ENCODE measurements at regions not wholly inside any gene's neighbourhood (a gene's known extent, or its start where the extent isn't known, plus 50 kb on each side); places are given as distances from the start of the nearest gene placed in this dataset.
"Not testable (repeated sequence)": the region's sequence is repeated elsewhere in the genome, so short reads cannot be mapped to it uniquely, and the experiment has no call there.

DNA sequence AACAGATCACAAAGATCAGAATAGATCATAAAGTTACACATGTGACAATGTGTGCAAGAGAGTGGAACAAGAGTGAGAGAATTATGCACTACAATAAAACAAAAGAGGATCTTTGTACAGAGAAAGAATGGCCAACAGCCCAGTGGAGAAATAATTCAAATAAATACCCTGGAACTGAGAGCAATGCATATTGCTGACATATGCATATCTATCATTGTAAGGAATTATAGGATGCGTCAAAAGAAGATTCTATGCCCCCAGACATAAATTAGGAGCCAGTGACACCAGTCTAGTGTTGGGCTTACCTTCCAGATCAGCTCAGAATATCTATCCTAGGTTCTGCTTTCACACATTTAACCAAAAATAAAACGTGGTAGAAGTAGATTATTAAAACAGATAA, 320.1 kb upstream of the VCX start:
- no peak for DNase-seq (ENCODE audit: low read depth)

DNA sequence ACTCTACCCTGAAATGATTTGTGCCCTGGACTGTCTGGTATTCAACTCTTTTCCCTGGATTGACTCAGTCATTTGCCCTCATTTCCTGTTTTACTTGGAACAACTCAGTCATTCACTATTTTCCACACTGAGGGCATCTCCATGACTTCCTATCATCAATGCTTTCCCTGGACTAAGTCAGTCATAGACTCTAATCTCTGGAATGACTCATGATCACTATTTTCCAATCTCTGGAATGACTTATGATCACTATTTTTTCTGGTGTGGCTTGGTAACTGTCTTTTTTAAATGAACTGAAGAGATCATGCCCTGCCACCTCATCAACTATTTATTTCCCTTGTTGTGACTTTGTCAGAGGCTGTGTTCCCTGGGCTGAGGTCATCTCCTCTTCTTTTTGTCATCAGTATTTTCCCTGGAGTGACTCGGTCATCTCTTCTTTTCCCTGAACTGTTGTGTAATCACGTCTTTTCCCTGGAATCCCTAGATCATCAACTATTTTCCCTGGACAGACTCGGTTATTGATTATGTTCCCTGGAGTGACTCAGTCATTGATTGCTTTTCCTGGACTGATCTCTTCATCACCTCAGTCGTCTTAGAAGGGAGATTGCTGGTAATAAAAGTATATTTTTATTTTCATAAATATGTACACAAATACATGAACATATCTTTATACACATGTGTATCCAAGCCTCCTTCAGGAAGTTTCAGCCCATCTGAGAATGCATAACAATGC, 327.1 kb upstream of the VCX start:
- peak; percentile 33 for DNase-seq (ENCODE audit: low read depth)

DNA sequence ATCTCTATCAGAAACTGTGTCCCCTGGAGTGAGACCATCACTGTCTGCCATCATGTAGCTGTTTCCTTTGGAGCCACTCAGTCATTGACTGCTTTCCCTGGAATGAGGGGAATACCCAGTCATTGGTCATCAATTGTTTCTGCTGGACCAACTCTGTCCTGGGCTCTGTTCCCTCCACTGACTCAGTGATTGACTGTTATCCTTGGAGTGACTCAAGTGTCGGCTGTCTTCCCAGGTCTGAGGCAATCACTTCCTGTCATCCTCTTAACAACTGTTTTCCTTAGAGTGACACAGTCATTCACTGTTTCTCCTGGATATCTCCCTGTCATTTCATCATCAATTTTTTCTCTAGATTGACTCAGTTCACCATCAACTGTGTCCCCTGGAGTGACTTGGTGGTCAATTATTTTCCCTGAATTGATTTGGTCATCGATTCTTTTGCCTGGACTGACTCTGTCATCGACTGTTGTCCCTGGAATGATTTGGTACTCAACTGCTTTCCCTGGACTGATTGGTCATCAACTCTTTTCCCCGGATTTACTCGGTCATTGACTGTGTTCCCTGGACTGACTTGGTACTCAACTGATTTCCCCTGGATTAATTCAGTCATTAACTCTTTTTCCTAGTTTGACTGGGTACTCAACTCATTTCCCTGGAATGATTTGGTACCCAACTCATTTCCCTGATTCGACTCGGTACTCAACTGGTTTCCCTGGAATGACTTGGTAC, 327.9 kb upstream of the VCX start:
- peak; percentile 7 for DNase-seq (ENCODE audit: low read depth)

DNA sequence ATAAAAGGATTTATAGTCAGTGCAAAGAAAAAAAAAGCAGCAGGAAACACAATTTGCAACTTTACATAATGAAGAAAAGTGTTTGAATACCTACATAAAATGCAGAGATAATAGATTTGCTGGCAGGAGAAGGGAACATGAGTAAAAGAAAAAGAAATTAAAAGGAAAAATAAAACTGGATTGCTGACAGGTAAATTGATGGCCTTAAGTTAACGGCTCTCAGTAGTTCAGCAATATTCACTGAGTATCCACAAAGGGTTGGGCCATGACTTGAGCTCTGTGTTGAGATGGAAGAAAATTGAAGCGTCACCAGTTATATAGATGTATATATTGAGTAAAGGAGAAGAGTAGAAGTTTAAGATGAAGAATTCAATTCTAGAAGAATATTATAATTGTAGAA, 330.1 kb upstream of the VCX start:
- DNase-seq (ENCODE audit: low read depth) = no peak

DNA sequence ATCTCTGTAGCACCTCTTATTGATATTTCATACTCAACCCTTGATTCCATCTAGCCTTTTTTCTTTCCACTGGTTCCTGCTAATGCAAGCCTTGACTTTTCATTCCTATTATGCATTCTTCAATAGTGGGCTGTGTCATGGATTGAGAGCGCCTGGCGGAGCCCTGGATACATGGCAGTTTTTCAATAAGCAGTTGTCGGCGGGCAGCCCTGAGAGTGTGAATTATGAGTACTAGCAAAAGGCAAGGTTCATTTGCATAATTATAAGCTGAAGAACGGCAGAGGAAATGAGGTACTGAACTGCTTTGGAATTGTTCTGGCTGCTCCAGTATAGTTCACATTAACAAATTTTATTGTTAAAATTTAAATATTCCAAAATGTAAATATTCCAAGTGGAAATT, 339.7 kb upstream of the VCX start:
- no peak for DNase-seq (ENCODE audit: low read depth)

DNA sequence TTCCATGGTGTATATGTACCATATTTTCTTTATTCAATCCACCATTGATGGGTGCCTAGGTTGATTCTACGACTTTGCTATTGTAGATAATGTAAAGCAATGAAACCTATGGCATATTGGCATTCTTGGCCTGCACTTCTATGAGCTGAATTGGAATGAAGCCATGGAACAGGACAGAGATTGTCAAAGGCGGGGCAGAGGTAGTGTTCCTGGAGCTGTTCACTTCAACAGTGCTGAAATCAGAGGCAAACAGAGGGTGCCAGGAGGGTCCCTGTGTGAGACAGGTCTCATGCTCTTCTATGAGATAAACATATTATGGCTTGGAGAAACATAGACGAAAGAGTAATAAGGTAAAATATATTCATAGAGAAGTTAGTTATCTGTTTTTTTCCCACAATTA, 342.6 kb upstream of the VCX start:
- no peak for DNase-seq (ENCODE audit: low read depth)

DNA sequence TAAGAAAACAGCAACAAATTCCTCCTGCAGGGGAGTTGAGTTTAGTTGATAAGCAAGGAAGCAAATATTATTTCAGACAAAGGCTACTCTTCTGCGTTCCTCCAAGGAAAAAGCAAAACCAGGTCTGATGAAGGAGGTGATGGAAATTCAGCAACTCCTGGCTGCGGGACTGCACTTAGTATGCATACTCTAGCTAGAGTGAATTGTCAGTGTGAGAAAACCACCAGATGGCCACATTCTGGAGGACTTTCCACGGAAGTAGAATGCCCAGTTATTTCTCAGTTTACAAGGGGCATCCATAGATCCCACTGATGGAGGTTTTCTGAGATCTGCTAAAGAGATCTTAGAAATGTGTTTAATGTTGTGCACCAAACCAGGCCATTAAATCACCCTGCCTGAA, 338.6 kb upstream of the PUDP start:
- DNase-seq (ENCODE audit: low read depth) = no peak

DNA sequence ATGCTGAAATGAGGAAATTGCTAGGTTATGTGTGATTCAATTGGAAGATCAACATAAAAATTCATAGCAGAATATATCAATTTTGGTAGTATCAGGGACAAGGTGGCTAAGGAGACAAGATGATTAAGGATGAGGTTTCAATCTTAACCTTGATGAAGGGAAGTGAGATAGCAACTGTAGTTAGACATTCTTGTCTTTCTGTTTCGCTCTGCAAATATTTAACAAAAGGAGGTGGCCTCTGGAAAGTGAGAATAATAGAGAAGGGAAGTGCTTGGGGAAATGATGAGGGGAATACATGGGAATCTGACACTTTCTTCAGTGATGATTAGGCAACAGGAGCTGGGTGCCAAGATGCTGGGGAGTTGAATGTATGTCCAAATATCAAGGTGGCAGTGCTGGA, 337.1 kb upstream of the PUDP start:
- no peak for DNase-seq (ENCODE audit: low read depth)

DNA sequence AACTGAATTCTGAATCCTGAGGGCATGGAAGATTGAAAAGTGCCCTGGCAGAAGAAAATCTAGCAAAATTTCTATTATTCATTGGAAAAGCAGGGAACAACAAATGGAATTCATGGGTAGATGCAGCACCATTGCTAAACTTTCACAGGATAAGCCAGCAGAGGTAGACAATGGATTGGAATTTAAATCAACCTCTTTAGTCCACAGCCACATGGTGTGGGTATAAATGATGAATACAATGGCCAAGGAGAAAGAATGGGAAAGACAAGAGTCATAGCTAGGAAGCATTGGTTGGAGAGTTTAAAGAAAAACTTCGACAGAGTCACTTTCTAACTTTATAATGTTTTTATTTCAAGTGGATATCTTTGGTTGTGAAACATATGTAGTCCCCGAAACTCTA, 332.8 kb upstream of the PUDP start:
- DNase-seq (ENCODE audit: low read depth) = no peak

DNA sequence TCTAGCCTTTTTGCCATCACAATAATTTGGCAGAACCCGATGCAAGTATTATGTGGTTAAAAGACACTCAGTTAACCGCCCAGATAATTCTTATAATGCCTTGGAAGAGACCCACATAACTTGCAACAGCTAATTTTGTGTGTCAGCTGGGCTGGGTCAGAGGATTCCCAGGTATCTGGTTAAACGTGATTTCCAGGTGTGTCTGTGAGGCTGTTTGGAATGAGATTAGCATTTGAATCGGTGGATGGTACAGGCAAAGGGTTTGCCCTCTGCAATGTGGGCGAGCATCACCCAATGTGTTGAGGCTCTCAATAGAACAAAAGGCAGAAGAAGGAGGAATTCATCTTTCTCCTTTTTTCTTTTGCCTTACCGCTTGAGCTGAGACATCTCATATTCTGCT, 314.2 kb upstream of the PUDP start:
- DNase-seq (ENCODE audit: low read depth) = no peak

DNA sequence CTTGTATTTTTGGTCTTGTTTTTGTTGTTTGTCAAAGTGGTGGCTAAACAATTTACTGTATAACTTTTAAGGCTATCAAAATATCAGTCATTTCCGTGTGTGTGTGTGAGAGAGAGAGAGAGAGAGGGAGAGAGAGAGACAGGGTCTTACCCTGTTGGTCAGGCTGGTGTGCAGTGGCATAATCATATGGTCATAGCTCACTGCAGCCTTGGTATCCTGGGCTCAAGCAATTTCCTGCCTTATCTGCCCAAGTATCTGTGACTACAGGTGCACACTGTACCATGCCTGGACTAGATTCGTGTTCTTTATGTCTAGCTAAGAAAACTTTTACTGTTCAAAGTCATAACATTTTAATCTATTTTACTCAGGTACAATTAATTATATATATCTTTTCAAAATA, 313.1 kb upstream of the PUDP start:
- not testable (repeated sequence) for DNase-seq (ENCODE audit: low read depth)

DNA sequence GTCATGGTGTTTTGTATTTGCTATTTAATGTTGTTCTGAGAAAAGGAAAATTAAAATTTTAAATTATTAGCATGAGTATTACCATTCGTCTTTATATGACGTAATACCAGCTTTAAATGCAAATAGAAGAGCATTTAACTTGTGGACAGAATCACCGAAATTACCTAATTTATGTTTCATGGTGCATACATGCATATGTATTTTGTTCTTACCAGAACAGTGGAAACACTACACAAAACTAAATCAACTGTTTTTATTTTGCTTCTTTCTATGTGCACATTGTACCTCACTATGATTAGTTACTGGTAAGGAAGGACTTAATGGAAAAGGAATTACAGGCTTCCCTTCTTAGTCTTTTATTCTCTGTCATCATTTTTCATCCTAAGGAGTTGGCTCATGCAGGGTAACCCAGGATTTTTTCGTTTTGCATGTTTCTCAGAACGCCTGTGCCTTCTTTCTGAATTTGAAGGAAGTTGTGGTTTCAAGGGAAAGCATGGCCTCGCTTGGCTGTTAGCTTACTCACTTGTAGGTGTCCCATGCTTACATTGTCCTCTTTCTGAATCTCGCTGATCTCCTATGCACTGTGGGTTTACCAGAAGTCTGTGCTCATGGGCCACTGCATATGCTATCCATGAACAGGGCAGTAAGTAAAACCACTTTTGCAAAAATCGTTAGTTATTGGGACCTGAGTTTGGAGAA, 300.0 kb upstream of the PUDP start:
- no peak for DNase-seq (ENCODE audit: low read depth)

DNA sequence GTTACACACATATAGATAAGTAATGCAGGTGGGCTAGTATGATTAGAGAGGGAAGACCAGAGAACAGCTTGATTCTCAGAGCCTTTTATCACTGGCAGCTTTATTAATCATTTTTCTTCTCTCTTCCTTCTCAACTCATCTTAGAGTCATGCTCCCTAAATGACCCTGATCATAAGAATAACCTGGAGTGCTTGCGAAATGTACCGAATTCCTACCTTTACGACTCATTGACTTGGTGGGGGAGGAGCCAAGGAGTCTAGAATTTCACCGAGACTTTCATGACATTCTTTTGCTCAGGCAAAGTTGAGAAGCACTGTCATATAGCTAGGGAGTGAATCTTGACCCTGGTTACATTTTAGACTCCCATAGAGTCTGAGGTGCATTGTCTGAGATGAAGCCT, 298.9 kb upstream of the PUDP start:
- no peak for DNase-seq (ENCODE audit: low read depth)

DNA sequence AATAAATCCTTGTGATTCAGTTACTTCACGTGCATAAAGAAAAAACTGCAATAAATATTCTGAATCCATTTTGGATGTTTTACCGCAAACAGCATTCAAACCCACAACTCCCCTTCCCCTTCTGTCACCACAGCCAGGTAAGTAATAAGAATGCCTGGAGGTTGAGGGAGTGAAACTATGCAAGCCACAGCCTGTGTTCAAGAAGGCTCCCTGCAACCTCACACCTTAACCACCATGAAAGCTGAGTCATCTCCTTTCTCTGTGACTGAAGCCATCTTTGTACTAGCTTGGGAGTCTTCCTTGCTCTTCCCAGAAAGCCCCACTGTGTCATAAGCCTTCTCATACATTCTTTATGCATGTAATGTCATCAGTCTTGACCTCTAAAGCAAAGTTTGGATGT, 297.0 kb upstream of the PUDP start:
- no peak for DNase-seq (ENCODE audit: low read depth)

DNA sequence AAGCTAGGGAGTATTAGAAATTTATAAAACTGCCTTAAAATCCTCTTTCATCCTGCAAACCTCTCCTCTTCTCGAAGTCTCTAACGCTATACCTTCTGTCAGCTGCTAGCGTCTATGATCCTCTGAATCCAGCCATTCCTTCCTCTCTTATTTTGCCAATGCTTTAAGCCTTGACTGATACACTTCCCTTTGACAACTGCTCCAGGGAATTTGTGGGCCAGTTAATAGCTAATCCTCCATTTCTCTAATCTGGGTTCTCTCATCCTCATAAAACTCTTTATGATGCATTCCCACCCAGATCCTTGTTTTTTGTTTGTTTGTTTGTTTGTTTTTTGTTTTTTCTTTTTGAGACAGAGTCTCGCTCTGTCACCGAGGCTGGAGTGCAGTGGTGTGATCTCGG, 293.6 kb upstream of the PUDP start:
- DNase-seq (ENCODE audit: low read depth) = no peak

DNA sequence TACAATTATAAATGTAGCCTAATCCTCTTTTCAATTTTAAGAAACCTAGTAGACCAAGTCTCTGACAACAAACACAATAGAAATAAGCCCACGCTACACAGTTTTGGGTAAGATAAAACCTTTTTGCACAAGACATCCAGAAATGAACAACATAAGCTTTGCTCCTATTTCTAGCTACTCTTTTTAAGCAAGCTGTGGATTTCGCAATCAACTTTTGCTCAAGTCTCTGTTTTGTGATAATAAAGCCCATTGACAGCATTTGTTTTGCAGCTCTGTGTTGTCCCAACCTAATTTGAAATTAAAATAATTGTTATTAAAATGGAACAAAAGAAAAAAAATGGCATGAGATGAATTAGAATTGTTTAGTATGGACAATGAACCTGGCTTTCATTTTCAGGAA, 287.9 kb upstream of the PUDP start:
- DNase-seq (ENCODE audit: low read depth) = peak; percentile 13

DNA sequence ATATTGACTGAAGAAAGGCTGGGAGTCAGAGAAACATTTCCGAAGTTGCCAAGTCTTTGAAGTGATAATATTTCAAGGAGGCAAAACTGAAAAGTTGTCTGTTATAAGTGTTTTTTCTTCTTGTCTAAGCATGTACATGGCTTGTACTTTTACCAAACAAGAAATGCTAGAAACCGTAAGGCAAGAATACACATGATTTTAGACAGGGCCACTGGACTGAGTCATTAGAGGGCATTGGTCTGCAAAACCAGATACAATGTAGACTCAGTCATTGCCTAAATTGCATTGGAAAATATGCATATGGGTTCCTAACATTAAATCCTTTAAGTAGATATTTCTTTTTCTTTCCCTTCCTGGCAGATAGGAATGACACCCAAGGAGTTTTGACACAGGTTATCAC, 284.9 kb upstream of the PUDP start:
- DNase-seq (ENCODE audit: low read depth) = no peak

DNA sequence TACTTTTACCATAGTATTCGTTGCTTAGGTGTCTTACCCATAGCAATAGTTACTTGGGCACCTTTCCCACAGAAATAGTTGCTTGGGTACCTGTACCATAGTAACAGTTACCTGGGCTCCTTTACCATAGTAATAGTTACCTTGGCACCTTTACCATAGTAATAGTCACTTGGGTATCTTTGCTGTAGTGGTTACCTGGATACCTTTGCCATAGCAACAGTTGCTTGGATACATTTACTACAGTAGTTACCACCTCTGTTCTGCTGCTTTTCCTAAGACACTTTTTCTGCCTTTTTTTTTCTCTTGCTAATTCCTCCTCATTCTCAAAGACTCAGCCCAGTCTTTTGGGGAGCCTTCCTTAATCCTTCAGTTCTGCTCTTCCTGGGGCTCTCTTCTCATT, 272.8 kb upstream of the PUDP start:
- DNase-seq (ENCODE audit: low read depth) = no peak

DNA sequence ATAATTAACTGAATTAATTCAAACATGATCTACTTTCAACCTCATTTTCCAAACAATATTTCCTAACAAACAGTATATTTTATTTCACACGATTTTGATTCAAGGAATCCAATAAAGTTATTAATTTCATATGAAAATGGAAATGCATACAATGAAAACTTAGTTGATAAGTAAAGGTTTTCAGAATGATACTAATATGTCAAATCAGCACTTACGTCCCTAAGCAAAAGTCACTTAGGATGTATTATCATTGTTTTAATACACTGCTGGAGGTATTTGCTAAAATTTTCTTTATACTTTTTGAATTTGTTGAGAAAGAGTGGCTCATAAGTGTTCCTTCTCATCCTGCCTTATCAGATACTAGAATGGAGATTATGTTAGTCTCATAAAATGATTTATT, 266.8 kb upstream of the PUDP start:
- no peak for DNase-seq (ENCODE audit: low read depth)

DNA sequence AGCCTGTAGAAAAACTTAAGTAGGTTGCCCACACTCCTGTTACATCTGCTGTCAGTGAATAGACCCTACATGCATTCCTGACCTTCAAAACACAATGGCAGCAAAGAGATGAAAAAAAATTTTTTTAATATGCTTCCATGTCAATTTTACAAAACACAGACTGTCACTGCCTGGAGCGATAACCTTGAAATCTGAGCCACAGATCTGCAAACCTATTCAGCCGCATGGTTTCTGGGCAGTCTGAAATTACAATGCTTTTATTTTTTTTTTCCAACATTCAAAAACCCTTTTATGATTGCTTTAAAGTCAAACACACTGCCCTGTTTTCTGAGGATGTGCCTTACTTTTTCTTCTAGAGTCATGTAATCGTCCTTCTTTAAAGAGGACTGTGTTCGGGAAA, 264.9 kb upstream of the PUDP start:
- DNase-seq (ENCODE audit: low read depth) = no peak

DNA sequence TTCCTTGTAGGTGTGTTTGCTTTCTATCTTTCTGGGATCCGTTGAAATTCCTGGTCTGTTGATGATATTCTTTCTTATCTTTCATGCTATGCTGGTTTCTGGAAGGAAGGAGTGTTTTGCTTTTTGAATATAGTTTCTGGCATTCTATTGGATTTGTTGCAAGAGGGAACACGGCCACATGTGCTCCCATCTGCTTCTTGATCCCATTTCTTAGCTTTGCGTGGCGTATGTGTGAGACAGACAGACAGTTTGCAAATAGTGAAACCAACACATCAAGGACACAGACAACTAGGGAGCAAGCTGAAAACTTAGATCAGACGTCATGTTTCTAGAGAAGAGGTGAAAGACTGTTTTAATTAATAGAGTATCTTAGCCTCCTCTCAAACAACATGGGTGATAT, 261.9 kb upstream of the PUDP start:
- no peak for DNase-seq (ENCODE audit: low read depth)

DNA sequence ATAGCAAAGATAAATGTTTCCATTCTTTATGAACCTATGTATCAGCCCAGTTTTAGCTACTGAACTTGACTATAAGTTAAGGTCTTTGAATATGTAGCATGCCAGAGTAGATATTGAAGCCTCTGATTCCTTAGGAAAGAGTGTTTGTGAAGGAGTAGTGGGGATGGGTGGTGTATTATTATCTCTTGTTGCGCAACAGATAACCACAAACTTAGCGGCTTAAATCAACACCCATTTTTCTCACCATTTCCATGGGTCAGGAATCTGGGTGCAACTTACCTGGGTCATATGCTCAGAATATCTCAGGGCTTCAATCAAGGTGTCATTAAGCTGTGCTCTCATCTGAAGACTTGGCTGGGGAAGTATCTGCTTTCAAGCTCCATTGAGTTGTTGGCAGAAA, 251.4 kb upstream of the PUDP start:
- DNase-seq (ENCODE audit: low read depth) = no peak

DNA sequence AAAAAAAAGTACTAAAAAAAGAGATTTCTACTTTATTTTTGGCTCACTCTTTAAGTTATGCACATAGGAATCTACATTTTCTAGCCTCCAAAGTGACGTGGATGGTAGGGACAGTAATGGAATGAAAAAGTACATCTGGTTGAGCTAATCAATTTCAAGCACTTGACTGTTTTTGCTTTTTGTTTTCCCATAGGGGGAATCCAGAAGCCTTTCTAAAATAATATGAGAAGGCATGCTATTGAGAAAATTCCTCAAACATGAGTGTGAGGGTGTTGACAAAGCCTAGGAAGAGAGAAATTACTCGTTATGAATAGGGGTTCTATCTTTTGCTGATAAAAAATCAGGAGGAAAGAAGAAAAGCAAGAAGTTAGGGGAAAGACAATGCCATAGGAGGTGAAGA, 242.5 kb upstream of the PUDP start:
- DNase-seq (ENCODE audit: low read depth) = peak; percentile 7

Data from LHCN-M2 (cell line).